Fibroblast of skin of scalp (primary cell): ENCODE measurements at regions not wholly inside any gene's neighbourhood (a gene's known extent, or its start where the extent isn't known, plus 50 kb on each side); places are given as distances from the start of the nearest gene placed in this dataset.

Source experiments
- DNase-seq: peaks from one replicate; pipeline ENCODE4 v3.0.0-alpha.2; 2013

GRCh38 chr6:78810146-78810545 is 57.2 kb upstream of the IRAK1BP1 start:
- peak; percentile 59 for DNase-seq

- DNase-seq: peak; percentile 6
These were observed 56.7 kb upstream of the IRAK1BP1 start for GRCh38 chr6:78810698-78811097.
